GM12891 (cell line): ENCODE measurements at regions not wholly inside any gene's neighbourhood (a gene's known extent, or its start where the extent isn't known, plus 50 kb on each side); places are given as distances from the start of the nearest gene placed in this dataset.

Experiments used
- PAX5 ChIP-seq: IDR thresholded peaks from 2 replicates; pipeline ENCODE4 v1.6.1; 2011; ENCODE audit warnings: low read length, moderate library complexity, mild to moderate bottlenecking; ENCODE audit not compliant: insufficient read depth, severe bottlenecking
- POLR2A ChIP-seq: IDR thresholded peaks from 2 replicates; pipeline ENCODE4 v1.6.1; 2011; ENCODE audit warnings: low read depth, low read length, control low read depth
- POLR2AphosphoS5 ChIP-seq: IDR thresholded peaks from 2 replicates; pipeline ENCODE4 v1.6.1; 2011; ENCODE audit warnings: low read depth, low read length, control low read depth
- SPI1 ChIP-seq: IDR thresholded peaks from 2 replicates; pipeline ENCODE4 v1.6.1; 2011; ENCODE audit warnings: low read depth, low read length, control low read depth
- TAF1 ChIP-seq: IDR thresholded peaks from 2 replicates; pipeline ENCODE4 v1.6.1; 2011; ENCODE audit warnings: low read depth, low read length, control low read depth

DNA sequence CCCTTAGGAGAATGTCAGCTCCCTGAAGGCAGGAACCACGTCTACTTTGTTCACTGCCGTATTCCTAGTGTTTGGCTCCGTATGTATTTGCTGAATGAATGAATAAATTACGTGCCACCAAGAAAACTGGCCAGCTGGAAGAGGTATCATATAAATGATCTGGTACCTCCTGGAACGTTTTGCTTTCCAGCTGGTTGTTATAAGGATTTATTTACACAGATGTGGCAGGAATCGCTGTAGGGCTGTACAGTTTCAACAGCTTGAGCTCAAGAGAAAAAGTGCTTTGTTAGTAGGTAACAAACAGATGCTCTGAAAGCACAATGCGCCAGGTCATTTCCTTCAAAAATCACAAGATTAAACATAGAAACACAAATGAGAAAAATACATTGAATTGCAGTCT, 108.8 kb upstream of the ATP2B2 start:
- no peak for TF ChIP-seq POLR2A
- TF ChIP-seq TAF1, result no peak
- TF ChIP-seq POLR2AphosphoS5, result no peak
- TF ChIP-seq PAX5, result no peak
- no peak for TF ChIP-seq SPI1
